Hepatocyte (in vitro differentiated cells): ENCODE measurements at regions not wholly inside any gene's neighbourhood (a gene's known extent, or its start where the extent isn't known, plus 50 kb on each side); places are given as distances from the start of the nearest gene placed in this dataset.
"Not testable (repeated sequence)": the region's sequence is repeated elsewhere in the genome, so short reads cannot be mapped to it uniquely, and the experiment has no call there.

Experiments
- EZH2 ChIP-seq: fragments of 200-600 bp; sonication (generic); IDR thresholded peaks from 2 replicates; pipeline ENCODE4 v1.6.1; 2016; ENCODE audit warnings: antibody characterized with exemption, mild to moderate bottlenecking, borderline replicate concordance
- EZH2phosphoT487 ChIP-seq: fragments of 200-600 bp; sonication (generic); IDR thresholded peaks from one replicate; pipeline ENCODE4 v1.6.1; 2018; ENCODE audit warnings: antibody characterized with exemption, mild to moderate bottlenecking, low read depth, moderate library complexity; ENCODE audit not compliant: unreplicated experiment, severe bottlenecking
- TF ChIP-seq, protein P1 (sequence below): fragments of 200-600 bp; sonication (generic); IDR thresholded peaks from 2 replicates; pipeline ENCODE4 v1.5.1; 2016; ENCODE audit warnings: antibody characterized with exemption, mild to moderate bottlenecking; ENCODE audit not compliant: poor library complexity

DNA sequence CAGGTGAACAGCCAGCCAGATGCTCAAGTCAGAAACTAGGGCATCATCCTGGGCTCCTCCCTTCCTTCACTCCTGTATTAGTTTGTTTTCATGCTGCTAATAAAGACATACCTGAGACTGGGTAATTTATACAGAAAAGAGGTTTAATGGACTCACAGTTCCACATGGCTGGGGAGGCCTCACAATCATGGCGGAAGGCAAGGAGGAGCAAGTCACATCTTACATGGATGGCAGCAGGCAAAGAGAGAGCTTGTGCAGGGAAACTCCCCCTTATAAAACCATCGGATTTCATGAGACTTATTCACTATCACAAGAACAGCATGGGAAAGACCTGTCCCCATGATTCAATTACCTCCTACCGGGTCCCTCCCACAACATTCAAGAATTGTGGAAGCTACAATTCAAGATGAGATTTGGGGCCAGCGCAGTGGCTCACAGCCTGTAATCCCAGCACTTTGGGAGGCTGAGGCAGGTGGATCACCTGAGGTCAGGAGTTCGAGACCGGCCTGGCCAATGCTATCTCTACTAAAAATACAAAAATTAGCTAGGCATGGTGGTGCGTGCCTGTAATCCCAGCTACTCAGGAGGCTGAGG, 78.0 kb downstream of the CHRD start:
- TF ChIP-seq, protein P1, sequence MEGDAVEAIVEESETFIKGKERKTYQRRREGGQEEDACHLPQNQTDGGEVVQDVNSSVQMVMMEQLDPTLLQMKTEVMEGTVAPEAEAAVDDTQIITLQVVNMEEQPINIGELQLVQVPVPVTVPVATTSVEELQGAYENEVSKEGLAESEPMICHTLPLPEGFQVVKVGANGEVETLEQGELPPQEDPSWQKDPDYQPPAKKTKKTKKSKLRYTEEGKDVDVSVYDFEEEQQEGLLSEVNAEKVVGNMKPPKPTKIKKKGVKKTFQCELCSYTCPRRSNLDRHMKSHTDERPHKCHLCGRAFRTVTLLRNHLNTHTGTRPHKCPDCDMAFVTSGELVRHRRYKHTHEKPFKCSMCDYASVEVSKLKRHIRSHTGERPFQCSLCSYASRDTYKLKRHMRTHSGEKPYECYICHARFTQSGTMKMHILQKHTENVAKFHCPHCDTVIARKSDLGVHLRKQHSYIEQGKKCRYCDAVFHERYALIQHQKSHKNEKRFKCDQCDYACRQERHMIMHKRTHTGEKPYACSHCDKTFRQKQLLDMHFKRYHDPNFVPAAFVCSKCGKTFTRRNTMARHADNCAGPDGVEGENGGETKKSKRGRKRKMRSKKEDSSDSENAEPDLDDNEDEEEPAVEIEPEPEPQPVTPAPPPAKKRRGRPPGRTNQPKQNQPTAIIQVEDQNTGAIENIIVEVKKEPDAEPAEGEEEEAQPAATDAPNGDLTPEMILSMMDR = not testable (repeated sequence)
- TF ChIP-seq EZH2, EZH2phosphoT487: not testable (repeated sequence)
